MM.1S (cell line): ENCODE measurements at regions not wholly inside any gene's neighbourhood (a gene's known extent, or its start where the extent isn't known, plus 50 kb on each side); places are given as distances from the start of the nearest gene placed in this dataset.

Experiments
- DNase-seq: peaks from one replicate; pipeline ENCODE4 v3.0.0-alpha.2; 2015
- H2AFZ ChIP-seq: fragments of 300-600 bp; sonication (generic); 2 replicates; pipeline ENCODE4 v1.6.0; 2016; ENCODE audit warnings: antibody characterized with exemption, low read length
- H3F3A ChIP-seq: fragments of 300-600 bp; sonication (generic); 2 replicates; pipeline ENCODE4 v1.6.1; 2016; ENCODE audit warnings: mild to moderate bottlenecking, antibody characterized with exemption, low read length, moderate library complexity, mixed read lengths; ENCODE audit not compliant: insufficient read depth
- H3K27ac ChIP-seq: fragments of 300-600 bp; sonication (generic); 2 replicates; pipeline ENCODE4 v1.5.1; 2016; ENCODE audit warnings: mild to moderate bottlenecking, low read length
- H3K27me3 ChIP-seq: fragments of 300-600 bp; sonication (generic); replicated peaks from 2 replicates; pipeline ENCODE4 v1.6.0; 2016; ENCODE audit warnings: low read length; ENCODE audit not compliant: insufficient read depth
- H3K36me3 ChIP-seq: fragments of 300-600 bp; sonication (generic); replicated peaks from 2 replicates; pipeline ENCODE4 v1.6.1; 2016; ENCODE audit warnings: mild to moderate bottlenecking, low read length, mixed read lengths; ENCODE audit not compliant: insufficient read depth
- H3K4me1 ChIP-seq: fragments of 300-600 bp; sonication (generic); 2 replicates; pipeline ENCODE4 v1.6.1; 2016; ENCODE audit warnings: low read length, mixed read lengths
- H3K4me2 ChIP-seq: fragments of 300-600 bp; sonication (generic); 2 replicates; pipeline ENCODE4 v1.6.0; 2016; ENCODE audit warnings: low read depth, low read length
- H3K4me3 ChIP-seq: fragments of 300-600 bp; sonication (generic); 2 replicates; pipeline ENCODE4 v1.5.1; 2016; ENCODE audit warnings: low read length, mixed read lengths
- H3K79me2 ChIP-seq: fragments of 300-600 bp; sonication (generic); 2 replicates; pipeline ENCODE4 v1.6.1; 2016; ENCODE audit warnings: mixed run types, low read length, mixed read lengths
- H3K9ac ChIP-seq: fragments of 300-600 bp; sonication (generic); 2 replicates; pipeline ENCODE4 v1.6.1; 2016; ENCODE audit warnings: low read length, mixed read lengths
- H3K9me2 ChIP-seq: fragments of 300-600 bp; sonication (generic); replicated peaks from 2 replicates; pipeline ENCODE4 v1.6.1; 2016; ENCODE audit warnings: mild to moderate bottlenecking, low read length, mixed read lengths; ENCODE audit not compliant: insufficient read depth
- H3K9me3 ChIP-seq: fragments of 300-600 bp; sonication (generic); replicated peaks from 2 replicates; pipeline ENCODE4 v1.6.1; 2016; ENCODE audit warnings: mild to moderate bottlenecking, low read length, mixed read lengths; ENCODE audit not compliant: insufficient read depth
- H4K20me1 ChIP-seq: fragments of 300-600 bp; sonication (generic); 2 replicates; pipeline ENCODE4 v1.6.1; 2016; ENCODE audit warnings: mild to moderate bottlenecking, low read length, moderate library complexity, mixed read lengths; ENCODE audit not compliant: insufficient read depth
- EZH2 ChIP-seq: fragments of 300-600 bp; sonication (generic); optimal IDR thresholded peaks from 2 replicates; pipeline ENCODE3; 2017; ENCODE audit warnings: low read depth, mild to moderate bottlenecking, antibody characterized with exemption, low read length, mixed read lengths
- EZH2phosphoT487 ChIP-seq: fragments of 300-600 bp; sonication (generic); IDR thresholded peaks from 2 replicates; pipeline ENCODE4 v1.6.1; 2018; ENCODE audit warnings: antibody characterized with exemption, low read length
- TF ChIP-seq, protein P1 (sequence below): fragments of 300-600 bp; sonication (generic); IDR thresholded peaks from 2 replicates; pipeline ENCODE4 v1.5.1; 2016; ENCODE audit warnings: antibody characterized with exemption, low read length, mixed read lengths

- no peaks in the 10 kb centered on the region for H3K27me3 ChIP-seq
- H3F3A ChIP-seq = no peaks in the 10 kb centered on the region
- H3K36me3 ChIP-seq = no peaks in the 10 kb centered on the region
- no peaks in the 10 kb centered on the region for H3K79me2 ChIP-seq
- no peak for DNase-seq
- no peak overlapping the region for H3K9ac ChIP-seq
- H3K27ac ChIP-seq = no peak overlapping the region
- H4K20me1 ChIP-seq = no peaks in the 10 kb centered on the region
- 0 out of 2 replicates have a peak, but pooled peaks cover 3% of the 10 kb centered on the region for H3K4me1 ChIP-seq
- no peak overlapping the region for H2AFZ ChIP-seq
- H3K4me3 ChIP-seq = no peak overlapping the region
- H3K4me2 ChIP-seq = no peak overlapping the region
- no peaks in the 10 kb centered on the region for H3K9me2 ChIP-seq
- no peak for TF ChIP-seq EZH2
- no peak for TF ChIP-seq EZH2phosphoT487
- TF ChIP-seq, protein P1, sequence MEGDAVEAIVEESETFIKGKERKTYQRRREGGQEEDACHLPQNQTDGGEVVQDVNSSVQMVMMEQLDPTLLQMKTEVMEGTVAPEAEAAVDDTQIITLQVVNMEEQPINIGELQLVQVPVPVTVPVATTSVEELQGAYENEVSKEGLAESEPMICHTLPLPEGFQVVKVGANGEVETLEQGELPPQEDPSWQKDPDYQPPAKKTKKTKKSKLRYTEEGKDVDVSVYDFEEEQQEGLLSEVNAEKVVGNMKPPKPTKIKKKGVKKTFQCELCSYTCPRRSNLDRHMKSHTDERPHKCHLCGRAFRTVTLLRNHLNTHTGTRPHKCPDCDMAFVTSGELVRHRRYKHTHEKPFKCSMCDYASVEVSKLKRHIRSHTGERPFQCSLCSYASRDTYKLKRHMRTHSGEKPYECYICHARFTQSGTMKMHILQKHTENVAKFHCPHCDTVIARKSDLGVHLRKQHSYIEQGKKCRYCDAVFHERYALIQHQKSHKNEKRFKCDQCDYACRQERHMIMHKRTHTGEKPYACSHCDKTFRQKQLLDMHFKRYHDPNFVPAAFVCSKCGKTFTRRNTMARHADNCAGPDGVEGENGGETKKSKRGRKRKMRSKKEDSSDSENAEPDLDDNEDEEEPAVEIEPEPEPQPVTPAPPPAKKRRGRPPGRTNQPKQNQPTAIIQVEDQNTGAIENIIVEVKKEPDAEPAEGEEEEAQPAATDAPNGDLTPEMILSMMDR = no peak
- no peaks in the 10 kb centered on the region for H3K9me3 ChIP-seq
These were observed 779.3 kb upstream of the MIR17HG start for GRCh38 chr13:90568165-90568564.

- Histone ChIP-seq H3F3A (no peaks in the 10 kb centered on the region), H2AFZ (no peak overlapping the region), H3K27me3 (no peaks in the 10 kb centered on the region), H3K9ac (no peak overlapping the region), H3K9me2 (no peaks in the 10 kb centered on the region), H3K4me1 (no peaks in the 10 kb centered on the region), H3K27ac (no peak overlapping the region), H4K20me1 (no peaks in the 10 kb centered on the region), H3K4me2 (no peak overlapping the region), H3K79me2 (no peaks in the 10 kb centered on the region), H3K36me3 (no peaks in the 10 kb centered on the region), H3K9me3 (no peaks in the 10 kb centered on the region), H3K4me3 (no peak overlapping the region)
- TF ChIP-seq EZH2phosphoT487 (no peak), EZH2 (no peak)
- TF ChIP-seq, protein P1 = no peak
- no peak for DNase-seq
These were observed 771.4 kb upstream of the MIR17HG start for GRCh38 chr13:90576067-90576466.

DNA sequence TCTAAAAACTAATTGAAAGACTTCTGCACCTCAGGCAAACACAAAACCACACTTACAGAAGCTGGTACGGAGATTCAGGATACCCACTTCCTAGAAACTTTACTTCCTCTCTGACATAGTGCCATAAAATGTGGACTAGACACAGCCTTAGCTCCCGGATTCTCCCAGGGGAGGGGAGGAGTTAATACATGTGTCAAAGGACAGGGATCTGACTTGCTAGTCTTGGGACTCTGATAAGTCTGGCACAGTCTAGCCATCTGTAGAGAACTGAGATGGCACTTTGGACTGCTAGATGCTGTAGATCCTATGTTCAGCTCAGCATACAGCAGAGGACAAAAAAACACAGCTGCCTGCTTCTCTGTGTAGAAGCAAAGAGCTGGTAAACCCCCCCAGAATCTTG lies 769.8 kb upstream of the MIR17HG start:
- no peak overlapping the region for H3K4me3 ChIP-seq
- DNase-seq = no peak
- TF ChIP-seq EZH2 (no peak), EZH2phosphoT487 (no peak)
- TF ChIP-seq, protein P1 = no peak

More for the DNA sequence above, 769.8 kb upstream of the MIR17HG start:
- no peak overlapping the region for H3K27ac ChIP-seq
- H3K9ac ChIP-seq = no peak overlapping the region
- H3K36me3 ChIP-seq = no peaks in the 10 kb centered on the region
- no peaks in the 10 kb centered on the region for H3K27me3 ChIP-seq
- H3K9me3 ChIP-seq = no peaks in the 10 kb centered on the region
- H3K4me2 ChIP-seq = no peak overlapping the region
- H3K9me2 ChIP-seq = no peaks in the 10 kb centered on the region
- H3K4me1 ChIP-seq = no peaks in the 10 kb centered on the region
- no peaks in the 10 kb centered on the region for H3F3A ChIP-seq
- H2AFZ ChIP-seq = no peak overlapping the region
- no peaks in the 10 kb centered on the region for H4K20me1 ChIP-seq
- no peaks in the 10 kb centered on the region for H3K79me2 ChIP-seq
